Renal cortical epithelial cell (primary cell): ENCODE measurements at regions not wholly inside any gene's neighbourhood (a gene's known extent, or its start where the extent isn't known, plus 50 kb on each side); places are given as distances from the start of the nearest gene placed in this dataset.

Experiments used
- DNase-seq: peaks from one replicate; pipeline ENCODE4 v3.0.0-alpha.2; 2011; ENCODE audit warnings: low read depth

DNA sequence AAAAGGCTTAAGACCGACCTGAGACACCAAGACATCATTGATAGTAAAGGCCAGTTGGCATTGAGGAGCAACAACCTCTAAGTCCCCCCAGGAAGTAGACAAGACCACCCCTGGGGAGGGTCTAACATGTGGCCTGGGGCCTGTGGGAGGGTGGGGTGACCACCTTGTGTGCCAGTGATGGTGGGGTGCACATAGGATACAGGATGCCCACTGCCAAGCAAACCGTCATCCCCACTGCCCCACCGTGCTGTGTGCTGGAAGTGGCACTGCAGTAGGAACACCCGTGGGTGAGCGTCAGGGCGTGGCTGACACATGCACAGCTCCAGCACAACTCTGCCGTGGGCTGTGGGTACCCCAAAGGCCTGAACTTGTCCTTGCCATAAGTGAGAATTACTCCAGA, 84.3 kb upstream of the LGALSL start:
- no peak for DNase-seq

DNA sequence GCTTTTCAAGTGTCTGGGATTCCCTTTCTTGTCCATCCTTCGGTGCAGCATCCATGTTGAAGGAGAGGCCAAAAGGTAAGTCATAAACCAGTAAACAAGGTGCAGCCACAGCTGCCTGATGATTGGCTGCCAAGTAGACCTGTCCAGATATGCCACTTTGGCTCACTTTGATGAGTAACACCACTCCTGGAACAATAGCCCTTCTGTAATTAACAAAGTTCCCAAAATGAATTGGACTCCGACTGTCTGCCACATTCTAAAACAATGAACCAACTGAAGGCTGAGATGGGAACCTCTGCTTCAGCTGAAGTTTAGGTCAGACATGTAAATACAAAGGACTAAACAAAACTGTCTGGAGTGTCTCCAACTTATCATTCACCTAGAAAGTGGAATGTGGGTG, 82.2 kb upstream of the LGALSL start:
- DNase-seq: no peak

DNA sequence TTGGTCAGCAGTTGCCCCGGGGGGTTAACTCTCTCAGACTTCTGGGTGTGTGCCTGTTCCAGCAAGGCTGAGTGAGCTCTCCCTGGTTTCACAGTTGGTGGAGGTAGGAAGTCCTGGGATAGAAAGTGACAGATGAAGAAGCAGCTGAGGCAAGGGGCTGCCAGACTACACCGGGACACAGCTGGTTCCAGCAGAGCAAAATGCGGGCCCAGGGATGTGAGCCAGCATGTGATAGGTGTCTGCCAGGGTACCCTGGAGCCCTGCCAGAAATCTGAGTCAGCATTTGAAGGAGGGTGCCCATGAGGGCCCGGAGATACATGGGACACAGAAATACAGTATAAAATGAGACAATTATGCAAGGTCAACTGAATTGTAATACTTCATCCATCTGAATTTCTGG, 79.3 kb upstream of the LGALSL start:
- DNase-seq: peak; percentile 33

DNA sequence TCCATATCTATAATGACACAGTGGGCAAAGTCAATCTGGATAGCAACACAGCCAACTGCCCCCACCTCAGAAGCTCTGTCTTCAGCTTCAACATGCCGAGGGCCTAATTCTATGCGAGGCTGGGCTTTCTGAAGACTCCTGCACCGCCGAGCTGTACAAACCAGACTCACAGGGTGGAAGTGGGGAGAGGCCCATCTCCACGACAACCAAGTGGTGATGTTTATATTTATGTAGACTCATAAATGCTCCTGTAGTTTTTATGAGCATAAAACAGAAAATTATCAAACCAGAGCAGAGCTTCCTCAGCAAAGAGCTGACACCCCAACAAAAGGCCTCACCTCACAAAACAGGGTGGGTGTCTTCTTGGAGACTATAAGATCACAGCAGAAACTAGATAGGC, 77.0 kb upstream of the LGALSL start:
- DNase-seq: no peak

DNA sequence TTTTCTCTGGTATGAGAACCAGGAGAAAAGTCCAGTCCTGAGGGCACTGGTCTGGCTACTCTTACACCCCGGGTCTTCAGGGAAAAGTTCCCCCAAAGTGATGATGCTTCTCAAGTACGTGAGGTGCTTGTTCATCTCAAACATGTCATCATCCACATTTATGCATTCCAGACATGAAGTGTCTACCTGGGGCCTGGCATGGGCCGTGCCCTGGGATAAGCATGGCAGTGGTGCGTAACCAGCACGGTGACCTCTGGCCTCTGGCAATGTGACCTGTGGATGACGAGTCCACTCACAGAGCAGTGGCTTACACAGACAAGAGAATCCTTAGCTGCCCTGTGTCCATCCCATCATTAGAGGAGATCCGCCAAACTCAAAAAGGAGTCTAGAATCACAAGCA, 74.8 kb upstream of the LGALSL start:
- DNase-seq: no peak

DNA sequence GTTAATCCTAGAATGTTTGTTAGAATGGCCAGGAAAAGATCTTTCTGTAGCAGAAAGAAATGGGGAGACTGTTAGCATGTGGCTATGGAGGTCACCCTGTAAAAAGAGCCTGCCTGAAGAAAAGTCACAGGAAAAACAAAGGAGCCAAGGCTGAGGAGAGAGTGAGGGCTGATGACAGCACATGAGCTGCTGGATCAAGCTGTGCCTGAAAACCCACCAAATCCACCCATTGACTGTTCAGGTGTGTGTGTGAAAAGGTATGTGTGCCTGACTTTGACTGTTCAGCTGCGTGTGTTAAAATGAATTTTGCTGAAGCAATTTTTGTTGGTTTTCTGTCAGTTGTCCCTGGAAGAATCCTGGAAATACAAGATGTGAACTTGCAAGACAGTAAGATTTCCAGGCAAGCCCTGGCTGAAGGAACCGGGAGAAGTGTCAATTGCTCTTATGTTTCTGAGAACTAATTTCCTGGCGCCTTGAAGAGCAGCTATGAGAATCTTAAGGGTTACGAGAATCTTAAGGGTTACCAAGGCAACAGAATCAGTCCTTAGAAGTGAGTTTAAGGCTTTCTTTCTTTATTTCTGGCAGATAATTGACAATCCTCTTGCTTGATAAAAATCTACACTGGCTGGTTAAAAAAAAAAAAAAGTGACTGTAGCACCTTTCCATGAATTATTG, 73.0 kb upstream of the LGALSL start:
- DNase-seq: no peak

DNA sequence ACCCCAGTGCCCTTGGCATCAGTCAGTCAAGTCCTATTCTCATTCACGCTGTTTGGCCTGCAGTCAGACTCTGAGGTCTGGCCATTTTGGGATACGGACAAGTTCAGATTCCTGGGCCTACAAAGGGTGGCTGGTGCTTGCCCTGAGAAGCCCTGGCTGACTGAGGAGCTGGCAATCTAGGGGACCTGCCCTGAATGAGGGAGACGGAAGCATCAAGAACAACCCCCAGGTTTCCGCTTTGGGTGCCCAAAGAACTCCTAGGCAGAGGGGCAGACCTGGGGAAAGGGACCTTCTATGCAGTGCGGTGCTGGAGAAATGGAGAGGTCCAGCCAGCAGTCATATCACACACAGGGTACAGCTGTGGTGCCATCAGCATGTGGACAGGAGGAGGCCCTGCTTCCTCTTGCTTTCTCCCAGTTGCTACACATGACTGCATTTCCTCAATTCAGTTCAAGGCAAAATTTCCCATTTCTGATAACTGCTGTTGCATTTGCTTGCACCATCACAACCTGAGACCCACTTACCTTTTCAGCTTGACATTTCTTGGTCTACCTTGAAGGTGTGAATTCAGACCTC, 70.9 kb upstream of the LGALSL start:
- no peak for DNase-seq

DNA sequence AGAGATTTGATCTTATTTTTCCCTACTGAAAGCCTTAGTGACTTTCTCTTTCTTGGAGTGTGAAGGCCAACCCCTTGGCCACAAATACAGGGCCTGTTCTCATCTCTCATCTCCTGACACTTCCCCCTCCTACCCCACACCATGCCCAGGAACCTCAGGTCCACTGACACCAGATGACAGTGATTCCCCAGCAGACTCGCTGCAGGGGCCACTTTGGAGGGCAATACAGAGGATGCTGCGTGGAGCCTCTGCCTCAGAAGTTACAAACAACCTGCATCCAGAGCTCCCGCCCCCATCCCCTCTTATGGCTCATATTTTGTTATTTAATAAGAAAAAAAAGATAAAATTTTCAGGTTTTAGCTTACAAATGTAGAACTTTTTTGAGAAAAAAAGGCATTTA, 70.1 kb upstream of the LGALSL start:
- DNase-seq: no peak

DNA sequence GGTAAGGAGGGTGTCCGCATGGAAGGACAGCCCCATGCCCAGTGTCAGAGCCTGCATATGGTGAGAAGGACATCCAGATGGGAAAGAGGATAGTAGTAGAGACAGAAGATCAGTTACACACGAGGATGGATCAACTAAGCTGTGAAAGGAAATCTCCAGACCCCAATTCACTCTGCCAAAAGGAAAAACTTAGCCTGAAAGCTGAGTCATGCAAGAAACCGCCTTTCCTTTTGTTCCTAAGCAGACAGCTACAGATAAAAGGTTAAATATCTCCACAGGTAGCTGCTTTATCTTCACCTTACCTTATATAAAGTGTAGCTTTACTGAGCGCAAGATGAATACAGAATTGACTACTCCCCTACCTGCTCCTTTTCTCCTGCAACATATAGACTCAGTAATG, 67.3 kb upstream of the LGALSL start:
- DNase-seq: no peak

DNA sequence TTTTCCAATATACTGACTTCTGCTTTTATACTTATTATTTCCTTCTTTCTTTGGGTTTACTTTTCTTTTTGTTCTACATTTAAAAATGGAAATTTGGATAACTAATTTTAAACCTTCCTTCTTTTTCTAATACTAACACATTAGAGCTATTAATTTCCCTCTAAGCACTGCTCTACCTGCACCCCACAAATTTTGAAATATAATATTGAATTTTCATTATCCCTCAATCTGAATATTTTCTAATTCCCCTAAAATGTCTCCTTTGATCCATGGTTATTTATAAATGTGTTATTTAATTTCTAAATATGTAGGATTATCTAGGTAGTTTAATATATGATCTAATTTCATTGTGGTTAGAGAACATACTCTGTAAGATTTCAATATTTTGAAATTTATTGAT, 63.4 kb upstream of the LGALSL start:
- no peak for DNase-seq

DNA sequence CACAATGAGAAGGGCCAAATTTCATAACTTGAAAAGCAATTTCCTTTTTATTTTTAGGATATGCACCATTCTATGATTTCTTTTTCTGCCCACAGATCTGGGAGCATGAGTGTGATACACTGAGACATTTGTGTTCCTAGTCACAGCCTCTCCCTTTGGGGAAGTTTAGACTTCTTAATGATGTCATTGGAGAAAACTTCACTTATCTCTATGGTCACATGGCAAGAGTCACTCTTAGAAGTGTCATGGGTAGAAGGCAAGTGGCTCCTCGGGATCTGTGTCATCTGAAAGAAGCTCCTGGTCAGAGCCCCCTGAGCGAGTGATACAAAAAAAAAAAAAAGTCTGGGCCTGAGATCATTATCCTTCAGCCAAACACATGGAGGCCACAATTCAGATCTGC, 62.5 kb upstream of the LGALSL start:
- no peak for DNase-seq

DNA sequence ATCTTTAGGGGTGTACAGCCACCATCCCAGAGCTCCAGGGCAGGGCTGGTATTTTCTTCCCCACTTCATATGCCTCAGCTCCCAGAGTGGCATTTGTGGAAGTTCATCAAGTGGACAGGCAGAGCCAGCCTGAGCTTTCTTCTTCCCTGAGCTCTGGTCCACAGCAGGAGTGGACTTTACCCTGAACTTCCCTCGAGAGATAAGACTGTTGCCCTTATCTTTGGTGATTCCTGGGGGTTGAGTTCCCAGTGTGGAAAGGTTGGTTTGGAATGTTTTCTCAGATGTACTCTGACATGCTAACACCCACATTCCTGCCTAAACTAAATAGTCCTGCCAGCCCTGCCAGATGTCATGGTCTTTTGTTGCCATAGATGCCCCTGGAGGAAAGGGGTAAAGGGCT, 62.0 kb upstream of the LGALSL start:
- DNase-seq: no peak

DNA sequence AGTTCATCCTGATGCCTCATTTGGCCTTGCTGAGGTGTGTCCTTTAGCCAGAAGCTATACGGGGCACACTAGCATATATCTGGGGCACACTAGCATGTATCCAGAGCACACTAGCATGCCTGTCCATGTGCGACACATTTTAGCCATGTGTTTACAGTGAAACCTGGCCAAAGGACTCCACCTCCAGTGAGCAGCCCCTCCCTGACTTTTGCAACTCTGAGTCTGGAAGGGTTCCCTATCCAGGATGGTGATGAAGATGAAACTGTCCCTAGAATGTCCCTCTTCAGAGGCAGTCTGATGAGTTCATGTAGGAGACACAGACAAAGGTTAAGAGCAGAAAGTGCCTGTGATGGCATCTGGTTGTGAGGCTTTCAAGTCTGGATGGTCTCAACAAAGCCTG, 61.4 kb upstream of the LGALSL start:
- DNase-seq: no peak

DNA sequence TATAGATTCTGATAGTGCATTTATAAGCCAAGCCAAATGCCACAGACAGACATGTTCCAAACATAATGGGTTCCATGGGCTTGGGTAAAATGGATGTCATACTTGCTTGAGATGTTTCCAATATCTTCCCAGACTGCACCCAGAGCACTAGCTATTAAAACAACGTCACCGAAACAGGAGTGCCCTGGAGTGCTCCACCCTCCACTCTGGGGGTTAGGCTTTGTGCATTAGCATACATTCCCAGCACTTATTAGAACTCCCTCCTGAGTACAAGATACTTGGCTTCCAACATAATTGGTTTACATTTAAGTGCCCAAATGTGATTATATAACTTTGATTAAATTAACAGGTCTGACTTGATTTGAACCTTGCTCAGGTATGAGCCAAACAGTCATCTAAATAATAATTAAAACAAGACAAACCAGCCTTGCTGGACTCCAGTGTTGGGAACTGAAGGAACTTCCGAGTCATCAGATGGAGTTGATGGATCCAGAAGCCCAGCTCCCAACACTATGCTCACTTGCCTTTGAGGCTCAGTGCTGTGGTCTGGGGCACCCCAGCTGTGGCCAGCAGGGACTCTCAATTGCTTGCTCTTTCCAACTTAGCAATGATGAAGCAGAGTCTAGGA, 60.5 kb upstream of the LGALSL start:
- no peak for DNase-seq

DNA sequence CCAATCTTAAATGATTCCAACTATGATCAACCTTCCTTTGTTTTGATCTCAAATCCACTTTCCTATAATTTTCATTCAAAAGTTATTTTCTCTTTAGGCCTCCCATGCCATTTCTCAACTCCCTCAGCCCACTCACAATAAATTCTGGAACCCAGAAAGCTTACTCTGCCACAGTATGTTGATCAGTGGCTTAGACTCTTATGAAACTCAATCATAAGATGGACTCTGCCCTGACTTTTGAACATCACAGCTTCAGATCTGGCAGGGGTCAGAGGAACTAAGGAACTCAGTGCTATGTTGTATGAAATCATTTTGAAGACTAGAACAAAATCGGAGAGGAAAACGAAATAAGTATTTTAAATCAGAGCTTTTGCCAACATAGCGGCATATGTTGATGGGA, 59.8 kb upstream of the LGALSL start:
- DNase-seq: no peak

DNA sequence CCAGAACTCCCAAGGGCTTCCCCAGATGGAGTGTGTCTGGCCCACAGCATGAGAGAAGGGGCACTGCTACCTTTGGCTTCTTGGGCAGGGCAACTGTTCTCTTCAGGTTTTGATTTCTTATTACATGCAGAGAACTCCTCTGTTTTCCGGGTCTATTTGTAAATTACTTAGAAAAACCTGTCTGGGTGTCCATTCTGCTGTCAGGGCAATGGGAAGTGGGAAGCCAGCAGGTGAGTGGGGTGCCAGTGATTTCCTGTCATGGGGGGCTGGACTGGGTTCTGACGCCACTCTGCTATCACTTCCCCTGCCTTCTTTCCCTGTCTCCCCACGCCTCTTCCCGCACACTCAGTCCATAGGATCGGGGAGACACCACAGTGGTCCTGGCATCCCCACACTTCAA, 58.0 kb upstream of the LGALSL start:
- no peak for DNase-seq

DNA sequence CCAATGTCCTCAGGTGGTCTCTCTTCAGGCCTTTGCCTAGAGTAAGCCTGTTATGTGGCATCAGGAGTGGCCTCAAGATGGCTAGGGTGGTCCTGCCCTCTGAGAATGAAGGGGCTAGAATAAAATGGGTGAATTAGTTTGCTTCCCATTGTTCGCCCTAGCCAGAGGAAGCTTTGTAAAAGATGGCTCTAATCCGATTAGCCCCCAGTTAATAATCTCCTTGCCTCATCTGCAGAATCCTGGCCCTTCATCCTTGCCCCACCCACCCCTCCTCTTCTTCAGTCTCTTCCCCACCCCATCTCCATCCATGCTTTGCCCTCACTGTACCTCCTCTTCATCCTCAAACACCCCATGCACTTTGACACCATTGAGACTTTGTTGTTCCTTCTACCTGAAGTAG, 57.4 kb upstream of the LGALSL start:
- no peak for DNase-seq

DNA sequence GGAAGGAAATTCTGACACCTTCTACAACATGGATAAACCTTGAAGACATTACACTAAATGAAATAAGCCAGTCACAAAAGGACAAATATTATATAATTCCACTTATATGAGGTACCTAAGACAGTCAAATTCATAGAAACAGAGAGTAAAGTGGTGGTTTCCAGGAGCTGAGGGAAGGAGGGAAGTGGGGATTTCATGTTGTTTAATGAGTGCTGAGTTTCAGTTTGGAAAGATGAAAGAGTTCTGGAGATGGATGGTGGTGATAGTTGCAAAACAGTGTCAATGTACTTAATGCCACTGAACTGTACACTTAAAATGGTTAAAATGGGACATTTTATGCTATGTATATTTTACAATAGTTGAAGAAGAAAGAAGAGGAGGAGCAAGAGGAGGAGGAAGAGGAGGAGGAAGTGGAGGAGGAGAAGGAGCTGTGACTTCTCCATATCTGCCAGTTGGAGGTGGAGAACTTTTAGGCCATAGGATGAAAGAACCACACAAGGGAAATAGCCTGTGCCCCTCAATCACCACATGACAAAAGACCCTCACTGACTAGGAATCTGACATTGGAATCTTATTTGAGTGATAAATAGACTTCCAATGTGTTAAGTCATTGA, 55.3 kb upstream of the LGALSL start:
- DNase-seq: no peak

DNA sequence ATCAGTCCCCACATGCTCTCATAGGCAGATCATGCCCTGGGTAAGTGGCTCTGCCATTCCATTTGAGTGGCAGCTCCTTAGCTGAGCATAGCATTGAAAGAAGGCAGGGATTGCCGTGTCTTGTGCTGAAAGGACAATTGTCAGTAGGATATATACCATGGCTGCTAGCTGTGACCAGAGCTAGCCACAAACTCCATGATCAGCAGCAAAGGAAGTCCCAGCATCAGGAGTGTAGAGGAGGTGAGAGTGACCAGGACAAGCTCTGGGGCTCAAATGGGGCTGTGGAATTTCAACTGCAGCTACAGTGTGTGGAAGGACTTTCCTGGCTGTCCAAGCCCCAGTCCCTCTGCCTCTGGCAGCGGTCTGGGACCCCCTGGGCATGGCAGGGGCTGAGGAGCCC, 54.4 kb upstream of the LGALSL start:
- DNase-seq: no peak

DNA sequence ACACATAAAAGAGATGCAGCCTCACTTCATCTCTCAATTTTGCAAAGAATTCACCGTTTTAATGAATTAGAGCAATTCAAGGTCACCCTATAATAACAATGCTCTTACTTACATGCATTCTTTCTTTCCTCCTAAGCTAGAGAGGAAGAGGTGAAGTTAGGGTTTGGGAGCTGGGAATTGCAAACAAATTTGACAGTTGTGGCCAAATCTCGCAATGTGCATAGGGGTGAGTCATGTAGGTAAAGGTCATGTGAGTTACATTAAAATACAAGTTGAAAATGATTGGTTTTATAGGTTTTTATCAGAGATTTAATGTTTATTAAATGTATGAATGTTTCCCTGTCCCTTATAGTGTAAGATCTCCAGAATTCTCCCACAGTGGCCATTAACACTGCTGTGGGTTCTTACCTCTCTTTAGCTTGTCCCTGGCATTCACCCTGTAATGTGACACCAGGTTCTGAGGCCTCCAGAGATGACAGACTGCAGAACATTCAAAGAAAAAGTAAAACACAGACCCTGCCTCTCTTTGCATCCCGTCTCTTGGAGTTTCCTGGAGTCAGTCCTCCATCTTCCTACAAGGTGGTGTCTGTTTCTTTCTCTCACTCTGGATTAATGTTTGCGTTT, 53.7 kb upstream of the LGALSL start:
- DNase-seq: peak; percentile 10

DNA sequence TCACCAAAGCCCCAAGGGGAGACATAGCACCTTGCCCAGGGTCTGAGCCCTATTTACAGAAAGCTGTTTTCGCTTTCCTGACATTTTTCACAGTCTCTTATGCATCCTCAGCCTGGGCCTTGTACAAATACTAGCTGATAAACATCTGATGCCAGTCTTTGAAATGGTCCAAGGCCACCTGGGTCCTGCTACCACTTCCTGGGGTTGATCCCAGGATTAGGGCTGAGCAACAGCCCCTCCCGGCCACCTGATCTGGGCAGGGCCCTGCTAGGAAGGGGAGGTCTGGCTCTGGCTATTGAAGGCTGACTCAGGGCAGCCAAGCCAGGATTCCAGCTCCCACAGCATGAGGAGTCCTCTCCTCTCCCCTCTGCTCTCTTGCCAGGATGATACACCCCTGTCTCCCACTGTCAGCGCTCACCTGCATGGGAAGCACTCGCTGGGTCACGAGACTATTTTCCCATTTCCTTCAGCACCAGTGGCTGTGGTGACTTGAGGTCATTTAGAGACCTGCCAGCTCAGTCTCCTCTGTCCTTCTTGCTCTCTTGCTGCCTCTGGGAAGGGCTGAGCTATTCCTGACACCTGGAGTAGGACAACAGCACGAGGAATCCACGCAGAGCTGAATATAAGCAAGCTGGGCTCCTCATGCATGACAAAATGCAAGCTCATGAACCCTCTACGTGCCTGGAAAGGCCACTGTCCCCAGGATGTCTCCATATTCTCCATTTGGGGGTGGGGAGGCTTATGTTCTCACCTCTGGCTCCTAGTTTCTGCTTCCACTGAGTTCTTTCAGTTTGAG, 53.0 kb upstream of the LGALSL start:
- DNase-seq: peak; percentile 35

DNA sequence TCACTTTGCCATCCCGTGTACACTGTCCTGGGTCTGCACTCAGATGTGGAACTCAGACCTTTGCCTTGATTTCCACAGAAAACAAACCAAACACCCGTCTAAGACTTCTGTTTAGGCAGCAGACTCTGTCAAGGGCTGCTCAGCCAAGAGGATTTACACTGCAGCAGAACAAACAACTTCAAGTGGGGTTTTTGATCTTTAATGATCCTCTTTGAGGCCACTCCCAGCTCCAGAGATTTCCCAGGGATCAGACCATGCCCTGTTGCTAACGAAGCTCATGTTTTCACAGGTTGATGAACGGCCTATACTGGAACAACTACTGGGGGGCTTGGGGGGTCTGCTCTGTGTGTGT, 52.5 kb upstream of the LGALSL start:
- no peak for DNase-seq
